ENCODE measurements at regions not wholly inside any gene's neighbourhood (a gene's known extent, or its start where the extent isn't known, plus 50 kb on each side); places are given as distances from the start of the nearest gene placed in this dataset.

GRCh38 chr2:80830891-80831290 lies 526.3 kb upstream of the LRRTM1 start:
- TF ChIP-seq POLR2A (IDR thresholded peaks at IDR 0.05), result no peak
- no peak for TF ChIP-seq CTCF (IDR thresholded peaks at IDR 0.05)
- WGBS, 2 donors, result 85 to 89% methylated on average over 5 of the region's 5 CpGs

GRCh38 chr2:80822999-80823398 lies 518.4 kb upstream of the LRRTM1 start:
- TF ChIP-seq CTCF (IDR thresholded peaks at IDR 0.05), result no peak
- no peak for TF ChIP-seq POLR2A (IDR thresholded peaks at IDR 0.05)
- DNase-seq, result no peak
- 68 to 87% methylated on average over 4 of the region's 4 CpGs for WGBS, 2 donors
- Histone ChIP-seq H3K27ac (no peak overlapping the region), H3K27me3 (no peaks in the 10 kb centered on the region), H3K4me1 (no peaks in the 10 kb centered on the region), H3K36me3 (ENCODE audit: low read depth, missing control alignments) (no peaks in the 10 kb centered on the region), H3K9me3 (no peaks in the 10 kb centered on the region), H3K4me3 (no peak overlapping the region)
- intact Hi-C loops (cut with DNase I; ENCODE audit: low total_unique reads), result no loop called here

More at GRCh38 chr2:80830891-80831290, 526.3 kb upstream of the LRRTM1 start:
- H3K4me3 ChIP-seq, result no peak overlapping the region
- intact Hi-C loops (cut with DNase I; ENCODE audit: low total_unique reads), result no loop called here
- no peaks in the 10 kb centered on the region for H3K4me1 ChIP-seq
- H3K9me3 ChIP-seq, result no peaks in the 10 kb centered on the region
- H3K27ac ChIP-seq, result no peak overlapping the region
- no peak for DNase-seq
- no peaks in the 10 kb centered on the region for H3K27me3 ChIP-seq
- no peaks in the 10 kb centered on the region for H3K36me3 ChIP-seq (ENCODE audit: low read depth, missing control alignments)

- Histone ChIP-seq H3K36me3 (ENCODE audit: low read depth, missing control alignments) (no peaks in the 10 kb centered on the region), H3K27ac (no peak overlapping the region), H3K4me1 (no peaks in the 10 kb centered on the region), H3K4me3 (no peak overlapping the region), H3K9me3 (no peaks in the 10 kb centered on the region), H3K27me3 (no peaks in the 10 kb centered on the region)
- no peak for TF ChIP-seq POLR2A (IDR thresholded peaks at IDR 0.05)
- TF ChIP-seq CTCF (IDR thresholded peaks at IDR 0.05), result no peak
- DNase-seq, result no peak
- WGBS, 2 donors, result 67 to 90% methylated on average over 1 of the region's 1 CpG
- intact Hi-C loops (cut with DNase I; ENCODE audit: low total_unique reads), result no loop called here
Observed at GRCh38 chr2:80815259-80815658, 510.7 kb upstream of the LRRTM1 start.

GRCh38 chr2:80786584-80786983 lies 482.0 kb upstream of the LRRTM1 start:
- no peak for TF ChIP-seq POLR2A (IDR thresholded peaks at IDR 0.05)
- TF ChIP-seq CTCF (IDR thresholded peaks at IDR 0.05), result no peak
- WGBS, 2 donors, result 48 to 81% methylated on average over 1 of the region's 1 CpG

GRCh38 chr2:80778704-80779103 lies 474.2 kb upstream of the LRRTM1 start:
- H3K4me1 ChIP-seq, result no peaks in the 10 kb centered on the region
- H3K27me3 ChIP-seq, result no peaks in the 10 kb centered on the region
- TF ChIP-seq POLR2A (IDR thresholded peaks at IDR 0.05), result no peak
- no peak for TF ChIP-seq CTCF (IDR thresholded peaks at IDR 0.05)
- no peak overlapping the region for H3K27ac ChIP-seq
- no peak for DNase-seq
- H3K4me3 ChIP-seq, result no peak overlapping the region
- intact Hi-C loops (cut with DNase I; ENCODE audit: low total_unique reads), result no loop called here
- H3K9me3 ChIP-seq, result no peaks in the 10 kb centered on the region
- H3K36me3 ChIP-seq (ENCODE audit: low read depth, missing control alignments), result no peaks in the 10 kb centered on the region

More at GRCh38 chr2:80786584-80786983, 482.0 kb upstream of the LRRTM1 start:
- H3K4me1 ChIP-seq, result no peaks in the 10 kb centered on the region
- H3K27ac ChIP-seq, result no peak overlapping the region
- H3K4me3 ChIP-seq, result no peak overlapping the region
- H3K27me3 ChIP-seq, result no peaks in the 10 kb centered on the region
- no peaks in the 10 kb centered on the region for H3K9me3 ChIP-seq
- DNase-seq, result no peak
- intact Hi-C loops (cut with DNase I; ENCODE audit: low total_unique reads), result no loop called here
- H3K36me3 ChIP-seq (ENCODE audit: low read depth, missing control alignments), result no peaks in the 10 kb centered on the region

All from testis (tissue), 2 donors.